ENCODE measurements at regions not wholly inside any gene's neighbourhood (a gene's known extent, or its start where the extent isn't known, plus 50 kb on each side); places are given as distances from the start of the nearest gene placed in this dataset.

DNA sequence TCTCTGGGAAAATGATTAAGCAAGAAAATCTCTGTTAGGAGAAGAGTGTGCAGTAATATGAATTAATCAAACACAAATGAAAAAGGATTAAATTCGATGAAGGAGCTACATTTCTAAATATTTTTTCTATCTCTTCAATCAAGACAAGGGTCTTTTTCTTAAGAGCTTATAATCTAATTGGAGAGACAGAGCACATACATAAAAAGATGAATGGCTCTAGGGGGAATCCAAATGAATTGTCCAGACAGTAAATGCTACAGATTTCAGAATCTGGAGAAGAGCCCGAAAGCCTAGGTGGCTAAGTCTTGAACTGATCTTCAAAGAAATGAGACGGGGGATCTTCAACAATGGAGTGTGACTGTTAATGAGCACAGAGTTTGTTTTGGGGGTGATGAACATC, 723.6 kb downstream of the UTRN start:
- no peak for DNase-seq

DNA sequence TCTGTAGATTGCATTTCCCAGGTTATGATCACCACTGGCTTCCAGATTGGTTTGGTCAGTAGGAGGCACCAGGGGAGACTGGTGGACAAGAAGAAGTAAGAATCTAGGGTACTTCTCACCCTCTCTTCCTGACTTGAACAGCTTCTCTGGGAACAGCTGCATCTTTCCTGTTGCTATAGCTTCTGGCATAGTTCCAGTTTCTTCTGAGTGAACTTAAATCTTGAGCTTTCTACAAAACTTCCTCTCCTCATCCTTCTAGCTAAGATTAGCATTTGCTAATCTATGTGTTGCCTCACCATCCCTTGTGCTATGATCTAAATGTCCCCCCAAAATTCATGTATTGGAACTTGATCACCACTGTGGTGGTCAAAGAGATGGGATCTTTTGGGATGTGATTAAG, 724.6 kb downstream of the UTRN start:
- no peak for DNase-seq

DNA sequence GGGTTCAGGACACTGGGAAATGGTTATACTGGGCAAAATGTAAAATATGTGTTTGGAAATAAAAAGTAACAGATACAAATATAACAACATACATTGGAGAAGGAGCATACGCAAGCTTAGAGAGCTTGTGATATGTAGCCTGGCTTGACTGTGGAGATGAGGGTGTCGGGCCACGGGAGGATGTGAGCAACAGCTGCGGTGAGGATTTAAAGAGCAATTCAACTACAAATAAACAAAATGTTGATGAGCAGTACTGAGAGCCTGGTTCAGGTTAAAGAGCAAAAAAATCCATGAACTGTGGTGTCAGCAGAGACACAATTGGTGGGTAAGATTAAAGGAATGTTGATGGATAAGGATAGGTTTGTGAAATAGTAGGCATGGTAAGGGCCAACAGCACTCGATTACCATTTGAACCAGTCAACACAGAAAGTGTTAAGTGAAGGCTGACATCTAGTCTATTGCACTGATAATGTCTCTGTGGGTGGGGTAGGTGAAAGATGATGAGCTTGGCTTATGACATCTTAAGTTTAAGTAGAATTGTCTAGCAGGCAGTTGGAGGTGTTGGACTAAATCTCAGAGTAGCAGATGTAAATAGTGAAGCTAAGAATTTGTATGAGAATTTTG, 723.2 kb downstream of the EPM2A start:
- DNase-seq, result no peak

- DNase-seq, result no peak
Measured at GRCh38 chr6:145015739-145016558, 719.4 kb downstream of the EPM2A start.

DNA sequence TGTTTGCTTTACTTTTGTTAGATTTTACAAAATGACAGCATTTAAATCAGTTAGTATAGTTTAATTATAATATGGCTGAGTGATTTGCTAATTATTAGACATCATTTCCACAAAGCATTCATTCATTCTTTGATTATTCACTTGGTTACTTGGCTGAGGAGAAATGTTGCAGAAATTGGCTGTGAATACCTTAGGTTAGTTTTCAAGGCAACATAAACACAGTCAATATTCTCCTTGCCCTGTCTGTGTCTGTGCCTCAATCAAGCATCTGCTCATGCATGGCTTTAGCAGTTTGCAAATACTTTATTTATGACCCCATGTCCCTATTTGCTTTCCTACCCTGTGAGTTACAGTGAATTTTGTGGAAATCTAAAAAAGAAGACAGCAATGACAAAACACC, 718.3 kb downstream of the EPM2A start:
- DNase-seq, result no peak

GRCh38 chr6:145017516-145017915, 717.8 kb downstream of the EPM2A start:
- no peak for DNase-seq

- DNase-seq, result no peak
Measured at GRCh38 chr6:145018027-145018426, 717.3 kb downstream of the EPM2A start.

DNA sequence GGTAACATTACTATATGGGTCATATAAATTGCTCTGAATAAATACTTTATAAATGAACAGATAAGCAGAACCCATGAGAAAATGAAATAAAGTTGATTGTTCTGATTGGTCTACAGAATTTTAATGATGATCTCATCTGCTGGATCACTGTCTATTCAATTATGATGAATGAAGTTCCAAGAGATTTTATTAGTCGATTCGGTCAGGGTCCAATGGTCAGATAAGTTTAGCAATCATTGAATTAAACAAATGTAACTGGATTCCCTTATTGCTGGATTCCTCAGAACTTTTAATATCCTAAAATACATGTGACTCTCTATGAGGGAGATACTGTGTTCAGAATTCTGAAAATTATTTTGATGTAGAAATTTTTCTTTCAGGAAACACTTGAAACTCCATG, 715.2 kb downstream of the EPM2A start:
- no peak for DNase-seq

GRCh38 chr6:145020543-145020942, 714.8 kb downstream of the EPM2A start:
- DNase-seq, result no peak

DNA sequence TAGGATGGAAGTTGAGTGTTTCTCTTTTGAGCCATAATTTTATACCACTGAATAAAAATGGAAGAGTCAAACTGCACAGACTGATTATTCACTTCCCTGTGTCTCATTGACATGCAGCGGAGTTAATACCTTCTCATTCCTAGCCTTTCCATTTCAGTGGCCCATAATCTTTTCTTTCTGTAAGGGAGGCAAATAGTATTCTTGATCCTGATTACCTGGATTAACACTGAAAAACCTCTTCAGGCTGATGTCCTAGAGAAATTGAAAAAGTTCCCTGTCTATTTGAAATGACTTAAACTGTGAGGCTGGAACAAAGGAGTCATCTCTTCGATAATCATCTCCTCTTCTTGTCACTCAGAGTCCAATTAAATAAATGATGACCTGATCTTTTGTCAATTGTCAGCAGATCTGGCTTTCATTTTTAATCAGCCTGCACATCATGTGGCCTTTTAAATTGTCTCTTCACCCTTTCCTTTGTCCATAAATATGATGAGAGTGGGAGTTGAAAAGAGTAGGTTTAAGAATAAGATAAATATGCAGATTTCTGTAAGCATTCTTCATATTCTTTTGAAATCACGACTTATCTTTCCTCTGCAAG, 713.0 kb downstream of the EPM2A start:
- DNase-seq, result no peak

GRCh38 chr6:145023116-145023726, 712.1 kb downstream of the EPM2A start:
- DNase-seq, result no peak

- DNase-seq, result no peak
Measured at GRCh38 chr6:145025488-145025887, 709.8 kb downstream of the EPM2A start.

DNA sequence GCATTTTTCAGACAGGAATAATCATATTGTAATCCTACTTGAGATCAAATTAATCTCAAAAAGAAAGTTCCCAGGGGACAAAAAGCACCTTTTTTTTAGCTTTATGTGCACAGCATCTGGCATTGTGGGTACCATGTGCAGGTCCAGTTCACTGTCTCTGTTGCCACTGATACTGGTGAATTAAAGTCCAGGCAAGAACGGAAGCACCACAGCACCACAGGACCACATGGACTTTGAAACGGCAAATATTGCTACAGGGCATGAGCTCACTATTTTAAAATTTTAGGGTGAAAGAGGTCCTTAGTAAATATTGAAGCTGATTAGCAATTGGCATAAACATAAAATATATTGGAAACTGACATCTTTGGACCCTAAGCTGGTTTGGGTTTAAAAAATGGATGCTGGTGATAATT, 709.0 kb downstream of the EPM2A start:
- no peak for DNase-seq

GRCh38 chr6:145028144-145028818, 707.0 kb downstream of the EPM2A start:
- DNase-seq, result no peak

DNA sequence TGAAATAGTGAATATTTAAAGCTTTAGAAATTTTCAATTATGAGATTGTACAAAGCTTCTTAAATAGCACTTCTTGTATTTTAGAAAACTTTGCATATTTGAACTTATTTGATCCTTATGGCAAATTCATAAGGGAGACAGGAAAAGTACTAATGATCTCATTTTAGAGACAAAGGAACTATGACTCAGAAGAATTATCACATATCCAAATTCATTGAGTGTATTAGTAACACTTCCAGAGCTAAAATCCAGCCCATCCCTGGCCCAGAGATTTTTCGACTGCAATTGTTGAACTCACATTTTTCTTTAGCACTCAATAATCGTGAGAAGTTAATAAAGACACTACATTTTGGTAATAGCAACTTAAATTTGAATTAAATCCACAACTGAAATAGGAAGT, 704.3 kb downstream of the EPM2A start:
- no peak for DNase-seq

- no peak for DNase-seq
Measured at GRCh38 chr6:145031962-145032361, 703.4 kb downstream of the EPM2A start.

DNA sequence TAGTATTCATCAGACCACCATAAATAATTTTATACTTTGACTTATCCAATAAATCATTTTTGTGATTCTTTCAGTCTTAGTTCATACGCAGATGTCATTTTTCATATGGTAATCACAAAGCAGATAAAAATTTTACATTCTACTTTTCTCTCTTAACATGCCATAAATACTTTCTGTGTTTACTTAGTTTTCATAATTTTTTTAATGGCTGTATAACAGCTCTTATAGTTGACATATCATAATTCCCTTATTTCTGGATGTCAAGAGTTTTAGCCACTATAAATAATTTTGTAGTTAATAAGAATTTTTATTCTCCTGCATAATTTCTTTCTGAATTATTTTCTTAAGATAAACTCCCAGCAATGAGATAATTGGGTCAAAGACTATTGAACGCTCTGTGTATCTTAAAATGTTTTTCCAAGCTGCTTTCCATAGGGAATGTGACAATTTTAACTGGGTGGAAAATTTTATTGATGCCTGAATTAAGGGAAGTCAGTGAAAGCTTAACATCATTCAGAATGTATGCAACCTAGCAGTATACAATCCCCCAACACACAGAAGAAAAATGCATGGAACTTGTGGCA, 702.7 kb downstream of the EPM2A start:
- no peak for DNase-seq

- no peak for DNase-seq
Measured at GRCh38 chr6:145034664-145035063, 700.7 kb downstream of the EPM2A start.

- no peak for DNase-seq
Measured at GRCh38 chr6:145036236-145036635, 699.1 kb downstream of the EPM2A start.

DNA sequence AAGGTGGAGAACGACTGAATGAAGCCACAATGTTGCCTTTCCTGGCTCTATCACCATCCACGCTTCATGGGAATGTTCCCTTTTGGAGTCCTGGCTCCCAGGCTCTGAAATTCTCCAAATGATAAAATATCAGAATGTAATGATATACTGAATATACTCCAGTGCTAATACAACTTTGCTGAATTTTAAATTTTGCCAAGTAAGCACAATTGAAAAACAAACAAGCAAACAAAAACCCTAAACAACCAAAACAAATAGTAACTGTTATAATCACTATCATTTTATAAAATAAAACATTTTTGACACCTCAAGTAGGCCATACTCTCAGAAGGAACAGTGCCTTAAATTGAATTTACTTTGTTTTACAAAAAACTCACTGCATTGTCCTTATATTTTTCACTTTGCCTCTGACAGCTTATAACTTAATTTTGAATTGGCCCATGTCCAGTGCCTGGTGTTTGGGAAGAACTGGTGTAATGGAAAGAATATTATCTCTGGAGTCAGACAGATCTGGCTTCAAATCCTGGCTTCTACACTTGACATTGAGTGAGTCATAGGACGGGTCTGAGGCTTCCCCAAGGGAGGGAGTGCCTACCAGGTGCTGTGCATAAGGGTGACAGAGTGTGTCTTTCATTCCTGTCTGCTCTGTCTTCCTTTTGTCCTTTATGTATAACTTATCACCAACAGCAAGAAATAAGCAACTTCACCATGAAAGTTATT, 698.3 kb downstream of the EPM2A start:
- no peak for DNase-seq

- no peak for DNase-seq
Measured at GRCh38 chr6:145042559-145042958, 692.8 kb downstream of the EPM2A start.

- DNase-seq, result no peak
Measured at GRCh38 chr6:145043926-145044500, 691.3 kb downstream of the EPM2A start.
